Inflammatory macrophage treated with lipopolysaccharide for 1 hour (primary cell): ENCODE measurements at regions not wholly inside any gene's neighbourhood (a gene's known extent, or its start where the extent isn't known, plus 50 kb on each side); places are given as distances from the start of the nearest gene placed in this dataset.

Experiments
- DNase-seq, 2 donors: peaks; one replicate each; pipeline ENCODE4 v3.0.0-alpha.2; 2020 to 2022

GRCh38 chr2:67258122-67258521 is 139.0 kb upstream of the ETAA1 start:
- no peak for DNase-seq

DNA sequence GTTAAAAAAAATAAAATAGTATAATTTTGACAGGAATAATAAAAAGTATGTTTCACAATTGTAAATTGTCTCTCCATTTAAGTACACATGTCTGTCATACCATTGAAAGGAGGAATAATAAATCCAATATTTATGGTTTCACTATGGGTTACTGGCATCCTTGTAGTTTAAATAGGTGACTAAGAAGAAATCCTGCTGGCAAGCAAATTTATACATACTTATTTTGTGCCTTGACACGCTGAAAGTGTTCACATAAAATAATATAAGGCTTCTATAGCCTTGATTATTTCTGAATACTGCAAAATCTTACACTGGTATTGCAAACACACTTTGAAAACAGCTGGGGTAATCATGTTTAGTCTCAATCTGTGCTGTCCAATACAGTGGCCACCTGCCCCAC is 138.3 kb upstream of the ETAA1 start:
- no peak for DNase-seq

- DNase-seq: no peak
These were observed 137.4 kb upstream of the ETAA1 start for GRCh38 chr2:67259556-67260342.

DNA sequence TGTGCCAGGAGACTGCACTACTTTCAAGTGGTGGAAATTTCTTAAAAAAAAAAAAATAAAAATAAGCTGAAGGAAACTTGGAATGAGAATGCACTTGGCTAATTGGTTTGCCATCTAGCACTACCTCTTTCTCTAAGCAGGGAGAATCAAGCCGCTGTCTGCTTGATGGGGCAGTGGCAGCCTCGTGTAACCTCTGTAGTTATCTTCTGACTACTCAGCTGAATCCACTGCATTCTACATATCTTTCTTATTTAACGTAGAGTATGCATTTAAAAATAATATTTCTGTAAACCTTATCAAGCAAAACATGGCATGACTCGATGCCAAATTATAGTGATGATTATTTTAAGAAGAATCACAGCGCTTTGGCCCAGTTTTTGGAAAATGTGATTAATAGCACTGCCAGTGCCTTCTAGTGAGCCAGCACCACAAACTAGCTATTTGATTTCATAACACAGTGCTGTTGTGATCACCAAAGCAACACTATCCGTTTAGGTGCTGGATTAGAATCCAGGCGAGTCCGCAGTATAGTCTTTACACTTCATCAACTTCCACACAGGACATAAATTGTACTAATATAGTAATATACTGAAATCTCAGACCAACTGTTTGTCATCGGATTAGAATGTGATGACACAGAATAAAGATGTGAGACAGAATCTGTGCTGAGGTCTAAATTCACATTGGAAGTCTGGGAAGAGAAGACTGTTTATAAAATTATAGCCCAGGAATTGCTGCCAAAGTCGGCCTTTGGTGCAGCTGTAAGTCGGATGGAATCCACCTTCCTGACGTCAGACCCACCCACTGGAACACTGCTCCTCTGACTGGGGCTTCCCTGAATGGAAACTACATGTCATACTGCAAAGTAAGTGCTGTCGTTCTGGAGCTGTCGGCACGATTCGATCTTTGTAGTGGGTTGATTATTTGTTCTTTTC is 136.5 kb upstream of the ETAA1 start:
- DNase-seq: no peak

GRCh38 chr2:67267241-67267640 is 129.9 kb upstream of the ETAA1 start:
- DNase-seq: no peak

DNA sequence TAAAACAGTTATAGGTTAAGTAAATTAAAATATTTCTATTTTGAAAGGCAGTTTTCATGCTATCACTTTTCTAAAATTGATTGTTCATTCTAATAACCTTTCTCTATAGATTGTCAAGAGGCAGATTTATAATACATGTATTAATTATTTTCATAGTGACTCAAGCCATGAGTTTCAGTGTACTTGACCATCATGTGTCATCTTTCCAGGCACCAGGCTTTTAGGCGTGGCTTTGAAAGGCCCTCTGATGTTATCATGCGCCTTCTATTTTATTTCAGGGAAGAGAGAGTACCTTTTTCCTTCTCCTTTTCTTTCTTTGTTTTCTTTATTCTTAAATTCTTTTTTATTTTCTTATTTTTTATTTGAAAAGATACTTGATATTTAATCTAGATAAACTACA is 128.3 kb upstream of the ETAA1 start:
- DNase-seq: no peak

- DNase-seq: no peak
These were observed 124.9 kb upstream of the ETAA1 start for GRCh38 chr2:67272195-67272594.

DNA sequence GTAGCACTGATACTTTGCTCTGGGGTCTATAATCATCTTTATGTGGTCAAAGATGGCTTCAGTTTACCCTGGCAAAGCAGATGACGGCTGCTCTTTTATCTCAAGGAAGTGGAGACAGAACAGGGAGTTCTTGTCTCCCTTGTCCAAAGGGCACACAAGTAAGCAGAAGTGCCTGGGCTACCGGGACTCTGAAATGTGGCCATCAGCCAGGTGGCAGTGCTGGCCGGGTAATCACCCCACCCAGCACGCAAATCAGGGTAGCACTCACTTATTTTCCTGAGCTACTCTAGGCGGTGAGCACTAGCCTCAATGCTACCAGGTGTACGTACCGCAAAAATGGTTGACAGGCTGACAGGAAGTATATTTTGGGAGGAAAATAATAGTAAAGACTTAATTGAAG is 119.7 kb upstream of the ETAA1 start:
- DNase-seq: no peak

DNA sequence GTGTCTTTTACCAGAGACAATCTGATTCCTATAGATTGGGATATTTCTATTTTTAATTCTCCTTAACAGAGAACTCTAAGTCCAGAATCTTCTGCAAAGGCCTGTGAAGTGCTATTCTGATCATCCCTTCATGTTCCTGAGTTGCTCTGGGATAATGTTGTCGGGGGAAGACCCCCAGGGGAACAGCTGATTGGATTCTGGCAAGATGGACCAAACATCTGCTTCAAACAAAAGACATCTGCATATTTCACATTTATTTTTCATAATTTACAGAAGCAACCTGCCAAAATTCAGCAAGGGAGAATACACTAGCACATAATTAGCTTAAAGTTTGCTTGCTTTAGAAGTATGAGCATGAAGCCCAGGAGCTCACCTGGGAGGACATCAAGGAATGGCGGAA is 116.0 kb upstream of the ETAA1 start:
- DNase-seq: no peak

- no peak for DNase-seq
These were observed 113.5 kb upstream of the ETAA1 start for GRCh38 chr2:67283641-67284040.

GRCh38 chr2:67286981-67287759 is 110.0 kb upstream of the ETAA1 start:
- DNase-seq: no peak

GRCh38 chr2:67289271-67289670 is 107.9 kb upstream of the ETAA1 start:
- no peak for DNase-seq

DNA sequence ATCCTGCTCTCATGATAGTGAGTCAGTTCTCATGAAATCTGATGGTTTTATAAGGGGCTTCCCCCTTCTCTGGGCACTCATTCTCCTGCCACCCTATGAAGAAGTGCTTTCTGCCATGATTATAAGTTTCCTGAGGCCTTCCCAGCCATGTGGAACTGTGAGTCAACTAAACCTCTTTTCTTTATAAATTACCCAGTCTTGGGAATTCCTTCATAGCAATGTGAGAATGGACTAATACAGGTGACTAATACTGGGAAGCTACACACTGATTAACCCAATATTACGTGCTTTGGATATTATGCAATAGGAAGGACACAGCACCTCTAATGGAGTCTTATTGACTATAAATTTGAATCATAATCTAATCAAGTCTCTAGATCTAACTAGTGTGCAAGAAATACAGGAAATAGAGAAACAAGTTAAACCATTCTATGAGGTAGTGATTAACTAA is 107.2 kb upstream of the ETAA1 start:
- DNase-seq: peak in 1 of 2 donors; percentile 0

DNA sequence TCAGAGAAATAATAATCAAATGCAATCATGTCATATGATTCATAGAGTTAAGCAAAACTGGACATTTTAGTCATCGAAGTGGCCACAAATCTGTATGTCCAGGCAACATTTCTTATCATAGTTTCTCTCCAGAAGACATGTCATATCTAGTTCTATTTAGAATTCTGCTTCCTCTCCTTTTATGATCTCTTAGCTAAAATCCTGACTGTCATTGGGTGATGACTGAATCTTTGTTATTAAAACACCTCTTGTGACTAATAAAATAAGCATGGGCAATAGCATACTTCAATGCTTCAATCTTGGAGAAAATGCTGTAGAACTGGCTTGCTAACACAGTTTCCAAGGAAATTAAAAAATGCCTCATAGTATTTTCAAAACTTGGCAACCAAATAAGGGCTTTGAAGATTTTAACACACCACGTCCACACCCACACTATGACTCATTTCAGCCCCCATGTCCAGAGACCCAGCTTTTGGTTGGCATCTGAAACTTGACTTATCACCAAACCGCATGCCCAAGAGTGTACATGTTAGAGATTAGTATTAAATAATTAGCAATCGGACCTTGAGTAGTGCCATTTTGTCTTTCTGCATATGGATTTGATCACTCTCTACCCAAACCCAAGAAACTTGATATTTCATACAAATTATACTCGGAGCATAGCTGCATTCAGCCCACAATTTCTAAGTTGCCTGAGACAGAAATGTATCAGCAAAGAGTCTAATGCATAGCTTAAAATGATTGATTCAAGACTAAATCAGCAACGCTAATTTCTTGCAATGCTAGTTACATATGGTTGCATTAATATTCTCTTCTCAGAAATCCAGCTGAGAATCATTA is 106.5 kb upstream of the ETAA1 start:
- no peak for DNase-seq

- no peak for DNase-seq
These were observed 102.9 kb upstream of the ETAA1 start for GRCh38 chr2:67294218-67294617.

DNA sequence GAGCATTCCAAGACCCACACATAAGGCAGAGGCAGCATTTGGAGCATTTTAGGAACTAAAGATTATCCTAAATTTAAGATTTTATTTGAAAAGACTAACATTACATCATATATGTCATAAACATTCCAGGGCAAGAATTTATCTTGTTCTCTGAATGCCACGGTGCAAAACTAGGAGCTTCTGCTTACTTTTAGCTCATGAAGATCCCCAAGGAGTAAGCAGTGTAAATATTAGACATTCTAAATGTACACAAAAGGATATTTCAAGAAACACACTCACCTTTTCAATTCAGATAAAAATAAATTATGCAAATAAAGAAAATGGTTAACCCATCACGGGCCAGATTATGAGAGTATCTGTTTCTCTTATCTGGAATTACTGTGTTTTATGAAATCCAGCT is 101.7 kb upstream of the ETAA1 start:
- no peak for DNase-seq

DNA sequence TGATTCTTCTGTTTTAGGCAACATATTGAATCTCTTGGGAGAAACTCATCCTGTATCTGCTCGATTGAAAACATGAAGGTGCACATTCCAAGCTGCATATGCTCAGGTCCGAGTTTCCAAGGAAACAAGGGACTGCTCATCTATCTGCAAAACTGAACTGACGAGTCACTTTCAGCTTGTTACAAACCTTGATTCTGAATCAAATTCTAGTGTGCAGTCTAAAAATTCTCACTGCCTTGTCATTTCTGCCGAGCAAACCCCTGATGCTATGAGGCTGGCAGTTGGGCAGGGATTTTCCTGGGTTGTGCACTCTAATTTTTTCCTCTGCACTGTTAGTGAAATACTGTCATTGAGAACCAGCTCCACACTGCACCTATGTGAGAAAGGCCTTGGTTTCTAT is 101.3 kb upstream of the ETAA1 start:
- DNase-seq: no peak

GRCh38 chr2:67304300-67304890 is 92.7 kb upstream of the ETAA1 start:
- no peak for DNase-seq

GRCh38 chr2:67309281-67309680 is 87.9 kb upstream of the ETAA1 start:
- DNase-seq: no peak

GRCh38 chr2:67311536-67311935 is 85.6 kb upstream of the ETAA1 start:
- no peak for DNase-seq

GRCh38 chr2:67312871-67313270 is 84.3 kb upstream of the ETAA1 start:
- no peak for DNase-seq

- no peak for DNase-seq
These were observed 83.6 kb upstream of the ETAA1 start for GRCh38 chr2:67313536-67313935.
